ENCODE measurements at regions not wholly inside any gene's neighbourhood (a gene's known extent, or its start where the extent isn't known, plus 50 kb on each side); places are given as distances from the start of the nearest gene placed in this dataset.

GRCh38 chr13:54232700-54233099 is 1204.1 kb downstream of the OLFM4 start (continued):
- TF ChIP-seq NFE2L1 (CRISPR knock-in tag; IDR thresholded peaks at IDR 0.05) (no peak), NR1H2 (CRISPR knock-in tag; IDR thresholded peaks at IDR 0.05) (no peak), ZNF512 (CRISPR knock-in tag; IDR thresholded peaks at IDR 0.05; ENCODE audit: borderline replicate concordance) (no peak), KAT7 (CRISPR knock-in tag; IDR thresholded peaks at IDR 0.05; ENCODE audit: borderline replicate concordance) (no peak), JUN (CRISPR knock-in tag; IDR thresholded peaks at IDR 0.05) (no peak), ATF2 (CRISPR knock-in tag; IDR thresholded peaks at IDR 0.05; ENCODE audit: borderline replicate concordance, low read depth) (no peak), RORB (CRISPR knock-in tag; IDR thresholded peaks at IDR 0.05) (no peak), IRF1 (CRISPR knock-in tag; IDR thresholded peaks at IDR 0.05) (no peak)
- TF ChIP-seq, protein P1, sequence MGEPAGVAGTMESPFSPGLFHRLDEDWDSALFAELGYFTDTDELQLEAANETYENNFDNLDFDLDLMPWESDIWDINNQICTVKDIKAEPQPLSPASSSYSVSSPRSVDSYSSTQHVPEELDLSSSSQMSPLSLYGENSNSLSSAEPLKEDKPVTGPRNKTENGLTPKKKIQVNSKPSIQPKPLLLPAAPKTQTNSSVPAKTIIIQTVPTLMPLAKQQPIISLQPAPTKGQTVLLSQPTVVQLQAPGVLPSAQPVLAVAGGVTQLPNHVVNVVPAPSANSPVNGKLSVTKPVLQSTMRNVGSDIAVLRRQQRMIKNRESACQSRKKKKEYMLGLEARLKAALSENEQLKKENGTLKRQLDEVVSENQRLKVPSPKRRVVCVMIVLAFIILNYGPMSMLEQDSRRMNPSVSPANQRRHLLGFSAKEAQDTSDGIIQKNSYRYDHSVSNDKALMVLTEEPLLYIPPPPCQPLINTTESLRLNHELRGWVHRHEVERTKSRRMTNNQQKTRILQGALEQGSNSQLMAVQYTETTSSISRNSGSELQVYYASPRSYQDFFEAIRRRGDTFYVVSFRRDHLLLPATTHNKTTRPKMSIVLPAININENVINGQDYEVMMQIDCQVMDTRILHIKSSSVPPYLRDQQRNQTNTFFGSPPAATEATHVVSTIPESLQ (CRISPR knock-in tag; IDR thresholded peaks at IDR 0.05) = no peak
- TF ChIP-seq, protein P2, sequence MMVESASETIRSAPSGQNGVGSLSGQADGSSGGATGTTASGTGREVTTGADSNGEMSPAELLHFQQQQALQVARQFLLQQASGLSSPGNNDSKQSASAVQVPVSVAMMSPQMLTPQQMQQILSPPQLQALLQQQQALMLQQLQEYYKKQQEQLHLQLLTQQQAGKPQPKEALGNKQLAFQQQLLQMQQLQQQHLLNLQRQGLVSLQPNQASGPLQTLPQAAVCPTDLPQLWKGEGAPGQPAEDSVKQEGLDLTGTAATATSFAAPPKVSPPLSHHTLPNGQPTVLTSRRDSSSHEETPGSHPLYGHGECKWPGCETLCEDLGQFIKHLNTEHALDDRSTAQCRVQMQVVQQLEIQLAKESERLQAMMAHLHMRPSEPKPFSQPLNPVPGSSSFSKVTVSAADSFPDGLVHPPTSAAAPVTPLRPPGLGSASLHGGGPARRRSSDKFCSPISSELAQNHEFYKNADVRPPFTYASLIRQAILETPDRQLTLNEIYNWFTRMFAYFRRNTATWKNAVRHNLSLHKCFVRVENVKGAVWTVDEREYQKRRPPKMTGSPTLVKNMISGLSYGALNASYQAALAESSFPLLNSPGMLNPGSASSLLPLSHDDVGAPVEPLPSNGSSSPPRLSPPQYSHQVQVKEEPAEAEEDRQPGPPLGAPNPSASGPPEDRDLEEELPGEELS (CRISPR knock-in tag; IDR thresholded peaks at IDR 0.05) = no peak

- Mint-ChIP-seq H3K4me3 (no peak overlapping the region), H3K27me3 (ENCODE audit: low read depth) (no peaks in the 10 kb centered on the region), H3K4me1 (peaks cover 10% of the 10 kb centered on the region), H3K27ac (peak overlapping the region; percentile 20; the same call in 1 of the 2 replicates), H3K36me3 (no peaks in the 10 kb centered on the region), H3K9me3 (no peaks in the 10 kb centered on the region; the same call in 1 of the 2 replicates)
- ATAC-seq = no peak
- POLR2A ChIA-PET = no interaction called here
- no peak for DNase-seq (ENCODE audit: low spot score)
- CTCF ChIA-PET = no interaction called here
- TF ChIP-seq USF1 (CRISPR knock-in tag; IDR thresholded peaks at IDR 0.05) (no peak), SOX15 (CRISPR knock-in tag; IDR thresholded peaks at IDR 0.05) (no peak), NR2C2 (CRISPR knock-in tag; IDR thresholded peaks at IDR 0.05) (no peak), AR (CRISPR knock-in tag; IDR thresholded peaks at IDR 0.05) (no peak), E2F4 (CRISPR knock-in tag; IDR thresholded peaks at IDR 0.05; ENCODE audit: borderline replicate concordance, low read depth) (no peak), IRF2 (CRISPR knock-in tag; IDR thresholded peaks at IDR 0.05; ENCODE audit: borderline replicate concordance, low read depth) (no peak), ZNF121 (CRISPR knock-in tag; IDR thresholded peaks at IDR 0.05) (no peak), HMGA2 (CRISPR knock-in tag; IDR thresholded peaks at IDR 0.05) (no peak), CBFB (CRISPR knock-in tag; IDR thresholded peaks at IDR 0.05; ENCODE audit: low read depth) (no peak), NR1H2 (CRISPR knock-in tag; IDR thresholded peaks at IDR 0.05) (no peak)
- TF ChIP-seq, protein P3, sequence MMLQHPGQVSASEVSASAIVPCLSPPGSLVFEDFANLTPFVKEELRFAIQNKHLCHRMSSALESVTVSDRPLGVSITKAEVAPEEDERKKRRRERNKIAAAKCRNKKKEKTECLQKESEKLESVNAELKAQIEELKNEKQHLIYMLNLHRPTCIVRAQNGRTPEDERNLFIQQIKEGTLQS (CRISPR knock-in tag; conservative IDR thresholded peaks at IDR 0.05) = no peak
- TF ChIP-seq, protein P4, sequence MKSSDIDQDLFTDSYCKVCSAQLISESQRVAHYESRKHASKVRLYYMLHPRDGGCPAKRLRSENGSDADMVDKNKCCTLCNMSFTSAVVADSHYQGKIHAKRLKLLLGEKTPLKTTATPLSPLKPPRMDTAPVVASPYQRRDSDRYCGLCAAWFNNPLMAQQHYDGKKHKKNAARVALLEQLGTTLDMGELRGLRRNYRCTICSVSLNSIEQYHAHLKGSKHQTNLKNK (CRISPR knock-in tag; IDR thresholded peaks at IDR 0.05) = no peak
Observed at GRCh38 chr13:54234607-54235006, 1206.0 kb downstream of the OLFM4 start.
